Jurkat, Clone E6-1 (cell line): ENCODE measurements at regions not wholly inside any gene's neighbourhood (a gene's known extent, or its start where the extent isn't known, plus 50 kb on each side); places are given as distances from the start of the nearest gene placed in this dataset.
A peak's percentile ranks its signal among the peaks of the same experiment; 100 is the strongest.

Experiments
- DNase-seq: peaks from one replicate; pipeline ENCODE4 v3.0.0-alpha.2; 2011; ENCODE audit warnings: low read depth, low spot score
- H3K4me3 ChIP-seq: 2 replicates; pipeline ENCODE4 v1.5.1; 2011; ENCODE audit warnings: mild to moderate bottlenecking, low read length, control low read depth, moderate library complexity

DNA sequence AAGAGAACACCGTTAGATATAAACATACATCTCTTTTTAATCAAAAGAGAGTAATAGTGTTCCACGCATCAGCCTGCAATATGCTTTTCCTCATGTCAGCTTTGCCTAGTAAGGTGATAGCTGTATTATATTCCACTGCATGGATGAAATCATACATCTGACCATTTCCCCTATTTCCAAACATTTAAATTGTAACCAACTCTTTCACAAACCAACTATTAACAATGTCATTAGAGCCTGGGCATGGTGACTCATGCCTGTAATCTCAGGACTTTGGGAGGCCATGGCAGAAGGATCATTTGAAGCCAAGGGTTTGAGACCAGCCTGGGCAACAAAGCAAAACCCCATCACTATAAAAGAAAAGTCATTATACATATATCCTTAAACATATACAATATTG is 284.8 kb downstream of the BCL11A start:
- no peak overlapping the region for H3K4me3 ChIP-seq
- DNase-seq, result no peak

DNA sequence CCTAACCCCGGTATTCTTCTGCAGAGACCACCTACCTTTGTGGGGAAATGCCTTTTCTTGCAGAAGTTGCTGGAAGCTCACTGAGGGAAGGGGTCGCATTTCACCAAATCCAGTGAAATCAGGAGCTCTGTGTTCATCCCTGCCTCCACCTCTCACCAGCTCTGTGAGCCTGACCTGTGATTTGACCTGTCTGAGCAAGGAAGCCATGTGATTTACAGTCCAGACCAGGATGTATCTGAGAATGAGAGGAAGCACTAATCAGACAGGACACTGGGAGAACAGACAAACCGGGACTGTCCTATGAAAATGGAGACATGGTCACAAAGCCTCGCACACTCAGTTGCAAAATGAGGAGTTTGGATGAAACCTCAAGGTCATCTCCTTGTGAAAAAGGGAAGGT is 285.4 kb downstream of the BCL11A start:
- H3K4me3 ChIP-seq, result no peak overlapping the region
- DNase-seq, result no peak

DNA sequence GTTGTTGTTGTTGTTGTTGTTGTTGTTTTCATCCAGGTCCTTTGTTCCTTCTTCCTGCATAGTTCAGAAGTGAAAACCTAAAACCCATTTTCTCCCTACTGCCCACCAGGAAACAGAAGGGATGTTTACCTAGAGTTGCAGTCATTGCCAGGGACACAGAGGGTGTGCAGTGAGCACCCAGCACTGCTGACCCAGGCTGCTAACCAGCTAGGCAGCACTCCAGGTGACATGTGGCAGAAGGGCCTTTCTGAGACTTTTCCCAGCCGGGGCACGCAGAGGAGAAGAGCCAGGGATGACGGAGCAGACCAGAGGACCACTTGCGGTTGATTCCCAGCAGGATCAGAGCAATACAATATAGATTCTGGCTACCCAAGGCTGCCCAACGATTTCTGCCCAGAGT is 286.3 kb downstream of the BCL11A start:
- no peak for DNase-seq
- no peak overlapping the region for H3K4me3 ChIP-seq

DNA sequence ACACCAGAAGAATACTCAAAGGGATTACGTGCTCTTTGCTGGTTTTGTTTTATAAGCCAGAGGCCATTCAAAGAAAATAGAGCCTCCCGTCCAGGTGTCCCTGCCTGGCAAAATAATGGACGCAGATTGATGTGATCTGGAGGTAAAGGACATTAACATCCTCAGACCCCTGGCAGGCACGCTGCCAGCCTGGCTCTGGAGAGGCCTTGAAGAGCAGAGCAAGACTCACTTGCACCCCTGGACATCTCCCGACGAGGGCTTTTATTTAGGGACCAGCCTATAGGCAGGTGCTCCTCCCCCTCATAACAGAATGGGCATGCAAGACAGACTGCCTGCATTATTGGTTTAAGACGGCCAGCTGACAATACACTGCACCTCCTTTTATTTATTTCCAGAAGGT is 291.3 kb downstream of the BCL11A start:
- DNase-seq, result no peak
- H3K4me3 ChIP-seq, result no peak overlapping the region

DNA sequence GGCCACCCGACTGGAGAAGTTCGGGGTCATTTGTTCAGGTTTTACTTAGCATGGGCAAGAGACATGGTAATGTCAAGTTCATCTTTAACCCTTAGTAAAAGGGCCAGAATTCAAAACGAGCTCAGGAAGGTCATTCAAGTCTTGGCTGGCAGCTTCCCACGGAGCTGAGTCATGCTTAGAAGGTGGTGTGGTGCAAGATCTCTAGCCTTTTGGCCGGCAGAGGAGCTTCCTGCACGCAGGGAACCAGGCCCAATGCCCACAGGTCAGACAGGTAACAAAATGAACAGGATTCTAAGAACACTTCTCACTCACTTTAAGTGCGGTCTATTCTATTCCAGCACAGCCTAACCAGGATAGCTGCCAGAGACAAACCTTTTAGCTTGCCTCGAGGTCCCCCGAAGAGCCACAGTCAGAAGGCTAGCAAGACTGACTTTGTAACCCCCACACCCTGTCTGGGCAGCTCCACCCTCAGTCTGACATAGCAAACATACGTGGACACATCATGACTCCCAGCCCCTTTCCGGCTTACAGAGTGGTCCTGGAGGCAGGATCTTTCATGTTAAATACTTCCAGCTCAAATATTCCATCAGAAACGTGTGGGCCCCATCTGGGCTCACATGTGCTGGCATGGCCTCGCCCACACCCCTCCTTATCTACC is 292.7 kb downstream of the BCL11A start:
- H3K4me3 ChIP-seq, result no peak overlapping the region
- no peak for DNase-seq

DNA sequence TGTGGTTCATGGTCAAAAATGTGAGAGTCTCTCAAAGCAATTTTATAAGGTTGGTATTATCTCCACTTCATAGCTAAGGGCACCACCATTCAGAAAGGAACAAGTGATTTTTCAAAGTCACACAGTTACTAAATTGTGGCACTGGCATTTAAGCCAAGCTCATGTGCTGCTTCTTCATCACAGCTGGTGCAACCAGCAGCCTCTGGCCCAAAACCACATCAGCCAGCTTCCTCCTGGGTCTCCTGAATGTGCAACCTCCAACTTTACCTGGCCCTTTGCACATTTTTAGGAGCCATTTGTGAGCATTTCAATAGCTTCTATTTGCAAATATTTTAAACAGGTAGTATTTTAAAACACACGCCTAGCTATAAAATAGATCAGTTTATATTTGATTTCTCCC is 293.7 kb downstream of the BCL11A start:
- no peak overlapping the region for H3K4me3 ChIP-seq
- no peak for DNase-seq

DNA sequence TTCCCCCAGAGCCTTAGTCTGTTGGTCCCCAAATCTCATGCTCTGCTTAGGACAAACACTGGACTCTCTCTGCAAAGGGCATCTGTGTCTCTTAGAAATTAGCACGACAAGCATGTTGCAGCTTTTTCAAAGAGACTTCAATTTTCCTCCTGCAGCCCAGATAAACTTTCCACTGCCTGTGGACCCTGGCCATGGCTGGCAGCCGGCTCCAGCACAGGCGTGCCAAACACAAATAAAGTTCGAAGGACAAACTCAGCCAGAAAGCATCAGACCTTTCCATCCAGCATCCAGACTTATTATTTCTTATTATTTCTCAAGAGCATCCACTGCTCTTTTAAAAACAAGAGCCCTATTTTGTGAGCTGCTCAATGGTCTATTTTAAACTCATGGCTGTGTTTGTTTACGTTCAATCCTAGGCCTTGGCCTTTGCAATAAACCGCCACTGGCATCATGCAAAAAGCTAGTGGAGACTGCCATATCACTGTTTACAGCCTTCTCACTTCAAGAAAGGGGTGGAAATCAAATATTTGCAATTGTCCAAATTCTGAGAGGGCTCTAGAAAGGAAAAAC is 300.8 kb downstream of the BCL11A start:
- no peak overlapping the region for H3K4me3 ChIP-seq
- no peak for DNase-seq

DNA sequence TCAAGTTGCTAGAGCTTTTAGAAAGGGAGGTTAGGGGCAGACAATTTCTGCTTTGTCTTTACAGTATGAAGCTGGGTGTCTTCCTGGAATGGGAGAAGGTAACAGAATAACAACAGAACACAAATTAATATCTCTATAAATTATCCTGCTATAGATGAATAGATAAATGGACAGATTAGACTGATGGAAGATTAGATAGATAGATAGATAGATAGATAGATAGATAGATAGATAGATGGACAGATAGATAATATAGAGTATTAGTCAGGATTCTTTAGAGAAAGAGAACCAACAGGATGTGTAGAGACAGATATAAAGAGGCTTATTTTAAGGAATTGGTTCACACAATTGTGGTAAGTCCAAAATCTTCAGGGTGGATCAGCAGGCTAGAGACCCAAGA is 302.2 kb downstream of the BCL11A start:
- H3K4me3 ChIP-seq, result no peak overlapping the region
- DNase-seq, result no peak

DNA sequence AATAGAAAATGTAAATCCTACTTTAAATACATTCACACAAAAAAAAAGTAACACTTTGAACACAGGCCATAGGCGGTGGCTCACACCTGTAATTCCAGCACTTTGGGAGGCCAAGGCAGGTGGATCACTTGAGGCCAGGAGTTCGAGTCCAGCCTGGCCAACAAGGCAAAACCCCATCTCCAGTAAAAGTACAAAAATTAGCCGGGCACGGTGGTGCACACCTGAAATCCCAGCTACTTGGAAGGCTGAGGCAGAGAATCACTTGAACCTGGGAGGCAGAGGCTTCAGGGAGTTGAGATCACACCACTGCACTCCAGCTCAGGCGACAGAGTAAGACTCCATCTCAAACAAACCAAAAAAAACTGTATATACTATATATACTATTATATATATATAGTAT is 303.6 kb downstream of the BCL11A start:
- DNase-seq, result no peak
- no peak overlapping the region for H3K4me3 ChIP-seq

DNA sequence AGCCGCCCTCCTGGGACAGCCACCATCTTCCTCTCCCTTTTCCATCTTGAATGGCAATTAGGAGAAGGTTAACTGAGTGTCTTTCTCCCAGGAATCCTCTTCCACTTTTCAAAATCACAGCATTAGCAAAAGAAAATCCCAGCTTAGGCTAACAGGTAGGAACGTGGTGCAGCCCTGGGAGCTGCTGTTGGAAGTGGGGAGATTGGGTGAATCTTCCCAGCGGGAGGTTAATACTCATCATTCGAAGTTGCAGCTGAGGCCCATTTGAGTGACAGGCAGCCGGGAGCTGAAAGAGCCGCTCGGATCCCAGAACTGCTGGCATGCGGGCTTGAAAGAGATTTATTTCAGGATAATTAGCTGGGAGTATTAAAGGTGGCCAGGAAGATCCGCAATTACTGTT is 306.0 kb downstream of the BCL11A start:
- H3K4me3 ChIP-seq, result no peak overlapping the region
- no peak for DNase-seq

DNA sequence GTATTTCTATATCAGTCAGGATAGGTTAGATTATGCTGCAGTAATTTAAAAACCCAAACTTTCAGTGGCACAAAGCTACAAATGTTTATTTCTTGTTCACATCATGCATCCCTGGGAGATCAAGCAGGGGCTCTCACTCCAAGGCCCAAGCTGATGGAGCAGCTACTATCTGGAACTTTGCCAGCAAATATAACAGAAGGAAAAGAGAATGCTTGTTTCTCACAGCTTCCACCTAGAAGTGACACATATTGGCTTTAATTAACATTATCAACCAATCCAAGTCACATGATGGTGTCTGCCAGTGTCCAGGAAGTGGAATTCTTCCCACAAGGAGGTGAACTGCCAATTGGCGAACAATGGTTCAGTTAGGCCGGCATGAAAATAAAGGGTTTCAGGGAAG is 306.9 kb downstream of the BCL11A start:
- no peak overlapping the region for H3K4me3 ChIP-seq
- no peak for DNase-seq

DNA sequence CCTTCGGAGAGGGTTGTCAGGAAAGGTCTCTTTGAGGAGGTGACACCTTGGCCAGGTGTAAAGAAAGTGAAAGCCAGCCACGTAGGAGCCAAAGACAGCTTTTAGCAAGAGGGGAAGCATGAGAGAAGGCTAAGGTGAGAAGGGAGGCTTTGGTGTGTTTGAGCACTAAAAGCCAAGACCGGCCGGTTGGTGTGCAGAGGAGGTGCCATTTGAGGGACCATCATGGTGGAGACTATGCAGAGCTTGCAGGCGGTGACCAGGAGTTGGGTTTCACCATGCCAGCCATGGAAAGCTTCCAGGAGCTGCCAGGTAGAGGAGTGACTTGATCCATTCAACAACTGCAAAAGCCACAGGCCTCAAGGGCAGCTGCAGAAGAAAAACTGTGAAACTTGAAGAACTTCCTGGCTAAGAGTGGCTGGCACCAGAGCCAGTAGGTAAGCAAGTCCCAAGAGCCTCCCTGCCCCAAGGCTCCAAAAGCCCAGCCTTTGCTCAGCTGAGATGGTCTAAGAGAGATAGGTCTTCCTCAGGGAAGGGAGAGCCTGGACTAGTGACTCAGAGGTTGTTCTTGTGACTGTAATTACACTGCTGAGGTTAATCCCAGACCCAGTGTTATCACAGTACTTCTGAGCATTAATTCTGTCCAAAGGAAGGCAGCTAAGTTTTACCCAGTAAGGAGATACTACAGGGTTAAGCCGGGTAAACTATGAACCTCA is 319.0 kb downstream of the BCL11A start:
- no peak overlapping the region for H3K4me3 ChIP-seq
- DNase-seq, result no peak

DNA sequence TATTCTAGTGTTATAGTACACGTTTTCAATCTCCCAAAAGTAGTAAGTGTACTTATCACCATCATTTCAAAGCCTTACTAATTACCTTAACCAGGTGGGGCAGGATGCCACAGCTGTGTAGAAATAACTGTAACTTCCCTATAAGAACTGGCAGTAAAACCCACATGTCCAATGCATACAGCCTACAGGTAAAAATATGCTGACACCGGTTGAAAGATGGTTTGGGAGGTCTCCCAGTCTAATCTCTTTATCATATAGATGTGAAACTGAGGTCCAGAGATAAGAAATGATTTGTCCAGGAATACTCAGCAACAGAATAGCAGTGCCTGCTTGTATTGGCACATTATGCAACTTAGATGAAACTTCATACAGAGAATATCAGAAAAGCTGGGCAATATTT is 322.9 kb downstream of the BCL11A start:
- DNase-seq, result no peak
- no peak overlapping the region for H3K4me3 ChIP-seq

DNA sequence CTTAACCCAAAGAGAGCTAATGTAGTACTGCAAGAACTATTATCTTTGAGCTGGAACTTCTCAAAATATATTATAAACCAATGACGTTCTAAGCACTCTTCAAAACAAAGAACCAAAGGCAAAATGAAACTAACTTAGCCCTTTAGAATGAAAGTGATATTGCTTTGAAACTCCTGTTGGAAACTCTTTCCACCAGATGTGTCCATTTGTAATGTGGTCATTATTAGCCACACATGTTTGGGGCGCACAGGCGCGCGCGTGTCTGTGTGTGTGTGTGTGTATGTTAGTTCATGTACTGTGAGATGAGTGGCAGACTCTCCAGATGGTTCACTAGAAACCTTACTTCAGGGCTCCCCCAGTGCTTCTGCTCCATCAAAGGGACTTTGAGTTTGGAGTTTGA is 323.4 kb downstream of the BCL11A start:
- DNase-seq, result no peak
- H3K4me3 ChIP-seq, result no peak overlapping the region

DNA sequence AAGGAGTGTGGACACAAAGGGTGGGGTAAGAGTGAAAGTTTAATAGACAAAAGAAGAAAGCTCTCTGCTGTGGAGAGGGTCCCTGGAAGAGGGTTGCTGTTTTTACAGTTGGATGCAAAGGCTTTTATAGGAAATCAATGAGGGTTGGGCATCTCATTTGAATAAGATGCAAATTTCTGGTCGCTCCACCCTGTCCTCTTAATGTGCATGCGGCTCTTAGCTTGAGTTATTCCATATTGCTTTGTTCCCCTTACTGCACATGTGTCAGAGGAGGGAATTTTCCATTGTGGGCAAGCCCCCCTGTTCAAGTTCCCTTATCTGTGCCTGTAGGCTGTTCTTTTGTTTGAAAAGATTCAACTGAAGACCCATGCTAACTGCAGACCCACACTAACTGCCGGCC is 326.5 kb downstream of the BCL11A start:
- H3K4me3 ChIP-seq, result no peak overlapping the region
- no peak for DNase-seq

DNA sequence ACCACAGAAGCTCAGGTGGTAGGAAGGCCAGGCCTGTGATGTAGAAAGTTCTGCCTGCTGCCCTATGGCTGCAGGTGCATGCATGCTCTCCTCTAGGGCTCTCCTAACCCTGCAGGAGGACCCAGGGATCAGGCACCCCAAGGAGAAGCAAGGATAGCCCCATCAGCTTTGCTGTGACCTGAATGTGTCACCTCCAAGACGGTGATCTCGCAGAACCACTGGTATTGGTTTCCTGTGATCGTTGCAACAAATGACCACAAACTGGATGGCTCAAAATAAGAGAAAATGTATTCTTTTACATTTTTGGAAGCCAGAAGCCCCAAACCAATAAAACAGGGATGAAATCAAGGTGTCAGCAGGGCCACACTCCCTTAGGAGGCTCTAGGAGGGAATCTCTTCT is 327.3 kb downstream of the BCL11A start:
- no peak for DNase-seq
- H3K4me3 ChIP-seq, result no peak overlapping the region

DNA sequence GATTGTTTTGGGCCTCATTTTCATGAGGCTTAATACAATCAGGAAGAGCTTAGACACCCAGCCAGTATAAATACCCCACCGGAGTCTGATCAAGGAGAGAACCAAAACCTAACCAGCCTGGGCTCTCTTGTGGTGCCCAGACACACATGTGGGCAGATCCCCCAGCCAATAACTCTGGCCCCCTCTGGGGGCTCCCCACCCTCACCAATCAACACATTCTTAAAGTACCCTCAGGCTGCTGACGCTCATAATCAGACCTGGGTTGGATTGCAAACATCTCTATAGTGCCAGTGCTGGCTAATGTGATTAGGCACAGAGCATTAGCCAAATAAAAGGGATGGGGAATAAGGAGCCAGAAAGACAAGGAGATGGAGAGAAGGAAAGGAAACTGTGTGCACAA is 329.6 kb downstream of the BCL11A start:
- DNase-seq, result no peak

DNA sequence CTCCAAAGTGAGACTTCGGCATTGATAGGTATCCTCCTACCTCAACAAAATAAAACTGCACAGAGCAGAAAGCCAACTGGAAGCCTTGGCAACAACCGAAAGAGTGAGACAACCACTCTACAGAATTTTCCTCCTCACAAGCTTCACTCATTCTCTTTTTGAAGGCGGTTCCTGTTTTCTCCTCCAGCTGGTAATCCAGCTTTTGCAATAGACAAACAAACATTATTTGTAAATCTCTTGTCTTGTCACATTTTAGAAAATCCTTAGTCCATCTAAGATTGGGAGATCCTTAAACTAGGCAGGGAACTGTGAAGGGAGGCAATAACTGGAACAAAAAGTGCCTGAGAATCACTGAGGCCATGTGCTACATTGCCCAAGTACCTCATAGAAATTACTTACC is 332.4 kb downstream of the BCL11A start:
- no peak overlapping the region for H3K4me3 ChIP-seq
- DNase-seq, result no peak

More for the DNA sequence above, 329.6 kb downstream of the BCL11A start:
- no peak overlapping the region for H3K4me3 ChIP-seq

DNA sequence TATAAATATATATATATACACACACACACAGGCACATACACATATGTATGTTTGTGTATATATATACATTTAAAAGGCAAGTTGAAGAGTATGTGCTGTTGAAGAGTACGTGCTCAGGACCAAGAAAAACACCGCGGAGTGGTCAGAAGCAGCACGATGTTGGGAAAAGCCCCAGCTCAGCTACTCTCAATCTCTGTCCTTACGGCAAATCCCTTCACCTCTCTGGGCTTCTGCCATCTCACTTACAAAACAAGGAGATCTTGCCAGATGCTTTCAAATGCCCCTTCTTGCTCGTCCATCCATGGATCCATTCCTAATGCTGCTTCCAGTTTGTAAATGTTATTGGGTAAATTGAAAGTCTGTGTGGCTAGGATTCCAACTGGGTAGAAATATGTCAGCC is 333.9 kb downstream of the BCL11A start:
- no peak for DNase-seq
- no peak overlapping the region for H3K4me3 ChIP-seq

DNA sequence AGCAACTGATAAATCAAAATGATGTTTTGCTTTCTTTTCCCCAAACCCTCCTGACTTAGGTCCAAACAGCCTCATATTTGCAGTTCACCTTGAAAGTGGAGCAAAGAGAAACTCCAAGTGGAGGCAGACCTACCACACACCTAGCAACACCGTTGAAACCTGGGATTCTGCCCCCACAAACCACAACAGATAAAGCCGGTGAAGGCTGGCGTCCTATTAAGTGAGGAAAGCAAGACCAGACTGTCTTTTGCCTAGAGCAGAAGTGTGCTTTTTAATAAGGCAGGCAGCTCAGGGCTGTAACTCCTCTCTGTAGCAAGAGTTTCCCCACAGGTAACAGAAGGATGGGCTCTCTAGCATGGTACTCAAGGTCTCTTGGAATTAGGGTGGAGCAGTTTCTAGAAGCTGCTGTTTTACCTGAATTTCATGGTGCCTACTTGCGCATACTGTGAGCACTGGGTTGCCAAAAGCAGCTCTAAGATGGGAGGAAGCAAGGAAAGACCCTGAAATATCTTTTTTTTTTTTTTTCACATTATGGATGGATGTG is 336.9 kb downstream of the BCL11A start:
- no peak overlapping the region for H3K4me3 ChIP-seq
- DNase-seq, result peak; percentile 43
